GM12878 (cell line): ENCODE measurements at regions not wholly inside any gene's neighbourhood (a gene's known extent, or its start where the extent isn't known, plus 50 kb on each side); places are given as distances from the start of the nearest gene placed in this dataset.

ENCODE experiments used
- BCL3 ChIP-seq: IDR thresholded peaks from 2 replicates; pipeline ENCODE4 v1.6.1; 2011; ENCODE audit warnings: borderline replicate concordance, low read depth, mild to moderate bottlenecking, moderate library complexity, low read length; ENCODE audit not compliant: insufficient read depth, poor library complexity, severe bottlenecking
- BRCA1 ChIP-seq: IDR thresholded peaks from 2 replicates; pipeline ENCODE4 v1.6.1; 2011; ENCODE audit warnings: low read depth, low read length, improper control_type of control experiment
- CREB1 ChIP-seq: IDR thresholded peaks from 2 replicates; pipeline ENCODE4 v1.6.1; 2012; ENCODE audit warnings: low read depth, mild to moderate bottlenecking, inconsistent platforms
- CTCF ChIP-seq, 3 experiments: IDR thresholded peaks in 2 of 3; conservative IDR thresholded peaks in 1 of 3; 2 replicates each; pipeline ENCODE4 v1.5.1; 2011; ENCODE audit warnings: low read depth in 3 of 3, low read length in 3 of 3, mild to moderate bottlenecking in 3 of 3, control low read depth in 2 of 3, moderate library complexity in 2 of 3, inconsistent platforms in 1 of 3, mixed read lengths in 1 of 3; ENCODE audit not compliant: control insufficient read depth in 2 of 3, insufficient read depth in 1 of 3; ENCODE audit errors: extremely low read depth in 1 of 3
- ETV6 ChIP-seq, 2 experiments: fragments of 450-650 bp in 1 of 2; IDR thresholded peaks in 1 of 2; conservative IDR thresholded peaks in 1 of 2; 2 replicates each; pipeline ENCODE4 v1.6.1; 2014; ENCODE audit warnings: antibody characterized with exemption in 1 of 2, borderline replicate concordance in 1 of 2, low read depth in 1 of 2, mild to moderate bottlenecking in 1 of 2, moderate library complexity in 1 of 2
- REST ChIP-seq: IDR thresholded peaks from 2 replicates; pipeline ENCODE4 v1.6.1; 2012; ENCODE audit warnings: mild to moderate bottlenecking, low read depth, low read length
- SMAD1 ChIP-seq: fragments of 450-650 bp; IDR thresholded peaks from 2 replicates; pipeline ENCODE4 v1.6.1; 2018; ENCODE audit warnings: mild to moderate bottlenecking, low read depth; ENCODE audit not compliant: partially characterized antibody
- SUZ12 ChIP-seq: fragments of 200-600 bp; sonication (generic); IDR thresholded peaks from one replicate; pipeline ENCODE4 v1.6.1; 2018; ENCODE audit warnings: antibody characterized with exemption, mild to moderate bottlenecking; ENCODE audit not compliant: unreplicated experiment
- USF2 ChIP-seq: IDR thresholded peaks from 2 replicates; pipeline ENCODE4 v1.6.1; 2011; ENCODE audit warnings: low read depth, low read length, improper control_type of control experiment, borderline replicate concordance

GRCh38 chr4:33837043-33837838 lies 2407.1 kb downstream of the ARAP2 start:
- TF ChIP-seq CTCF (IDR thresholded peaks at IDR 0.05 in 2 of 3, conservative IDR thresholded peaks at IDR 0.05 in 1 of 3; ENCODE audit: control insufficient read depth in 2 of 3, extremely low read depth in 1 of 3, insufficient read depth in 1 of 3, low read depth in 3 of 3, low read length in 3 of 3) (no peak), USF2 (no peak), REST (no peak), SUZ12 (no peak), CREB1 (no peak), ETV6 (conservative IDR thresholded peaks at IDR 0.05 in 1 of 2, IDR thresholded peaks at IDR 0.05 in 1 of 2; ENCODE audit: borderline replicate concordance in 1 of 2, low read depth in 1 of 2) (no peak), BRCA1 (no peak), SMAD1 (no peak), BCL3 (no peak)
